Sciatic nerve (tissue), 2 donors: ENCODE measurements at regions not wholly inside any gene's neighbourhood (a gene's known extent, or its start where the extent isn't known, plus 50 kb on each side); places are given as distances from the start of the nearest gene placed in this dataset.

ENCODE experiments used
- ATAC-seq: fragments of 200-7000 bp; cut with Tn5 transposase; one replicate; pipeline ENCODE4 v1.9.1; 2020; ENCODE audit warnings: mild to moderate bottlenecking, moderate library complexity
- DNase-seq: peaks from one replicate; pipeline ENCODE4 v3.0.0-alpha.2; 2020; ENCODE audit warnings: low spot score
- intact Hi-C: fragments of 100-400 bp; cut with DNase I; formaldehyde crosslinking; loops from one replicate; pipeline ENCODE4 v1.14.2; 2022
- donor health status: DM: no; HTN: no; CAD: no.
- donor health status: DM: no; HTN: no; CAD: no.

GRCh38 chr7:116340201-116340847 is 130.0 kb downstream of the TES start:
- DNase-seq (no peak), ATAC-seq (no peak)
- intact Hi-C loops, result no loop called here

- ATAC-seq, result no peak
- intact Hi-C loops, result no loop called here
- no peak for DNase-seq
These were observed 130.9 kb downstream of the TES start for GRCh38 chr7:116340943-116341907.

- no peak for ATAC-seq
- no peak for DNase-seq
- intact Hi-C loops, result no loop called here
These were observed 131.8 kb downstream of the TES start for GRCh38 chr7:116342125-116342524.

DNA sequence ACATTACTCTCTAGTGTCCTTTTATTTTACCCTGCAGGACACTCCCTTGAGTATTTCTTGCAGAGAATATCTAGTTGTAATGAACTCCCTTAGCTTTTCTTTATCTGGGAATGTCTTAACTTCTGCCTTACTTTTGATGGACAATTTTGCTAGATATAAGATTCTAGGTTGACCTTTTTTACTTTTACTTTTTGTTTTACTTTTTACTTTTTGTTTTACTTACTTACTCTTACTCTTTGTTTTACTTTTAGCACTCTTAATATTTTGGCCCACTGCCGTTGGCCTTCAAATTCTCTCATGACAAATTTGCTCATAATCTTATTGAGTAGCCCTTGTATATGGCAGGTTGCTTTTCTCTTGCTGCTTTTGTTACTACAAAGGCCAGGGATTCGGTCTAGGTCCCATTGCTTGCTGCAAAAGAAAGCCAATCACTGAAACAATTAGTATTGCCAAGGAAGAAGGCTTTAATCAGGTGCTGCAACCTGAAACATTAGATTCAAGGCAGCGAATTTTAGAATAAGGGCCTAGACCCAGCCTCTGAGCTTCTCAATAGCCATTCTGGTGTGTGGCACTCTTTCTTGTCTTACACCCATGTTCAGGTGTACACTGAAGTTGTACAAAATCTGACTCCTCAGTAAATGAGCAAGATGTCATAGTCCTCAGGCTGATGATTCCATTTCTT is 137.0 kb downstream of the TES start:
- ATAC-seq, result no peak
- DNase-seq, result no peak
- intact Hi-C loops, result no loop called here

DNA sequence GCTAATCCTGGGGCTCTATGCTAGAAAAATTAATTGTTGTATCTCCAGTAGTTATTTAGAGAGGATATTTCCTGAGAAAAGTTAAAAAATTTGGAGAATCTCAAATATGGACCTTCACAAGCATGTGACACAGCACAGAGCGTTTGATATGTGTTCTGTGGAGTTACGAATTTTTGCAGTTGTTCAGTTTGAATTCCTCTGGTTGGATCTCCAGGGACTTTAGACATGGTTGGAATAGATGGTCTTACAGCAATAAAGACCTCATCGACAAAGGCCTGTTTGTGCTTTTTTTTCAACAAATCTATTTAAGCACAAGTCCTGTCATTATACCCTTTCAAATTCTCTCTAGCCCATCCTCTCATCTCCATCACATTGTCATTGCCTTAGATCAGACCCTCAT is 138.0 kb downstream of the TES start:
- no peak for ATAC-seq
- intact Hi-C loops, result no loop called here

GRCh38 chr7:116351966-116352365 is 141.6 kb downstream of the TES start:
- ATAC-seq, result no peak
- no peak for DNase-seq
- intact Hi-C loops, result no loop called here

More for the DNA sequence above, 138.0 kb downstream of the TES start:
- no peak for DNase-seq

GRCh38 chr7:116353647-116354046 is 143.3 kb downstream of the TES start:
- DNase-seq, result no peak
- intact Hi-C loops, result no loop called here

DNA sequence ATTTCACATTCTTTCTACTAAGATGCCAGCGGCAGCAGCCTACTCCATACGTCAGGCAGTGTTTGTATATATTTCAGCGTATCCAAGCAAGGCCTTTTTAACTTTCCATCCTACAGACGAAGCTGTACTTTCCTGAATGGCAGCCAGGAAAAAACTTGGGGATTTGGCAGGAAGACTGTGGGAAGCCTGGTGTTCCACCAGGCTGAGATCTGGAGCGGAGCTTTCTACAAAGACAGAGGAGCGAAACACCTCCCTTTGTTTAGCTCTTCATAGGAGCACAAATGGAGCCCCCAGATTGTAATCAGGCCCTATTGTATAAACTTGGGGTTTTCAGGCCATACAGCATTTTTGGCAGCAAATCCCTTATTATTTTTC is 143.8 kb downstream of the TES start:
- intact Hi-C loops, result no loop called here
- peak; percentile 64 for ATAC-seq
- DNase-seq, result no peak

More at GRCh38 chr7:116353647-116354046, 143.3 kb downstream of the TES start:
- peak; percentile 4 for ATAC-seq

GRCh38 chr7:116354546-116355423 is 144.4 kb downstream of the TES start:
- intact Hi-C loops, result no loop called here
- DNase-seq, result peak; percentile 64
- ATAC-seq, result peak; percentile 85

DNA sequence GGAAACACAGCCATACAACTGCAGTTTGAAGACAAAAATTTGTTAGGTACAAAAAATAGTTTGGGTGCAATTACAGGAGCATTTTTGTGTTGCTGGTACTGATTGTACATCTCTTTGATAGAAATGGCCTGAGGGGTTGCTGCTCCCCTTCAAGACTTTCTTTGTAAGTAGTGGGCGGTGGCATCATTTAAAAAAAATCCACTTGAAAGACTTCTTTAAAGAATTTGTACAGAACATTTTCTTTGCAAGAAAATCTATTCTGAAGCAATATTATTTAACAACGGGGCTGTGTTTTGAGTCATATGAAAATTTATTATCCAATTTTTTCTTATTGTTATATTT is 144.1 kb upstream of the CAV2 start:
- ATAC-seq, result no peak
- intact Hi-C loops, result no loop called here
- DNase-seq, result no peak

DNA sequence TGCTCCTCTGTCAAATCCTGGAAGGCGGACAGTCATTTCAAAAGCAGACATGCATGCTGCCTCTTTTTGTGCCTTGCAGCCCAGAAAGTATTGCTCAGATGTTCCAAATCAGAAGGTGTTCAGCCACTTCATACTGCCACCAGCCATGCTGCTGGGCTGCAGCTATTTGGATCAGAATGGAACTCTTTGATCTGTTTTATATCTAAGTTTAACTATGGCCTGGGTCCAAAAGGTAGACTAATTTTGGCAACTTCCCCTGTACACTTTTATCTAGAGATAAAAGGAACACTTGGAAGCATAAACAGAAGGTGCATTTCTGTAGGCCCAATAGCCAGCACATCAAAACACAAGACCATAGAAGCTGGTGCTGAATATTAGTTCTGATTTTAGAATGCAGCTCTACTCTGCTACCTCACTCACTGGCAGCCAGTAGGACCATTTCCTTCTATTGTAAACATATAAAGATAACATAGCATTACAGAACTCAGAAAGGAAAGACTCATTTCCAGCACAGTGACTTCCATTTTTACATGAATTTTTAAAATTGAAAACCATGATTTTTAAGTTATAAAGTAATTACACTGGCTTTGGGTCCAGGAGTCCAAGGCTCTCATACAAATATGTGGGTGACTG is 143.1 kb upstream of the CAV2 start:
- ATAC-seq (no peak), DNase-seq (no peak)
- intact Hi-C loops, result no loop called here

DNA sequence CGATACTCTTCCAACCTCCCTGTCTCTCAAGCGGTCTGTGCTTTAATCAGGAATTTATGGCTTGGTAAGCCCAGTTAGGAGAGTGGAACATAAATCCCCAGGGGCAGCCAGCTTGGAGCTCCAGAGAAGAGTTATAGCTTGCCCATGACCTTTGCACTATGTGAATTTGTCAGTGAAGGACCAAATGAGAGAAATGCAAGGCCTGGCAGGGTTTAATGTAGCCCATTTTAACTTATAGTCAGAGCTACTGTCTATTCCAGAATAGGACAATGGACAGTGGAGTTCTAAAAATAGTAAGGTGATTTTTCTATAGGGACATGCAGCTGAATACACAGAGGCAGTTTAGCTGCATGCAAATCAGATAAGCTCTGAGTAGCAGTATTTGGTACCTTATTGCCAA is 142.6 kb upstream of the CAV2 start:
- intact Hi-C loops, result no loop called here
- no peak for ATAC-seq
- DNase-seq, result no peak

- DNase-seq (no peak), ATAC-seq (no peak)
- intact Hi-C loops, result no loop called here
These were observed 141.5 kb upstream of the CAV2 start for GRCh38 chr7:116357781-116358670.

GRCh38 chr7:116361767-116362166 is 137.8 kb upstream of the CAV2 start:
- DNase-seq (no peak), ATAC-seq (no peak)
- intact Hi-C loops, result no loop called here

DNA sequence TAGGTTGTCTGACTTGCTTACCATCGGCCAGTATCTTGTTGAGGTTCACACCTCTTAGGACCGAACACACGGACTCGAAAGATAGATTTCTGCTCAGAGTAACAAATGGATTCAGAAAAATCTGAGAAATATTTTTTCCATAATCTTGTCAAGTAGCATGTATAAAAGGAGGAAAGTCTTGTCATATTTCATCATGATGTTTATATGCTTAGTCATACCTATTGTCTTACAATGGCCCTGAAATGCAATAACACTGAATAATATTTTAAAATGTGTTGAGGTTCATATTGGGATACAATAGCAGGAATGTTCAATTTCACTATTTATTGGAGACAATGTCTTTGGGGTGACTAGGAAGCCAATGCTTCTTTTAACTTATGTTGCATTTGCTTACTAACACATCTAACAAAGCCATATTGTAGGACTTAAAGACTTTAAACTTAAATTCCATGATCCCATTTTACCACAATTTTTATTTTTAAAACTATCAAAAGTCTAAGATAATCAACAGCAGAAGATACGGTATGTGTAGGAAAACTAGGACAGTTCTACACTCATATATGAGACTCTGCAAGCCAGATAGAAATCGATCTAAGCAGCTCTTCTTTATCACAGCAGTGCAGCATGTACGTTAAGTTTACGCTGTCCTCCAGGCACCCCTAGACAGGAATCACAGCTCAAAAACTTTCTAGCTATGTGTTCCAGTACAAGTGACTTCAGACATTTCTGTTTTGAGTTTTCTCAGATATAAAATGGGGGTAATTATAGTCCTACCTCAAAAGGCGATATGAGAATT is 135.7 kb upstream of the CAV2 start:
- intact Hi-C loops, result no loop called here
- ATAC-seq, result no peak
- DNase-seq, result no peak

DNA sequence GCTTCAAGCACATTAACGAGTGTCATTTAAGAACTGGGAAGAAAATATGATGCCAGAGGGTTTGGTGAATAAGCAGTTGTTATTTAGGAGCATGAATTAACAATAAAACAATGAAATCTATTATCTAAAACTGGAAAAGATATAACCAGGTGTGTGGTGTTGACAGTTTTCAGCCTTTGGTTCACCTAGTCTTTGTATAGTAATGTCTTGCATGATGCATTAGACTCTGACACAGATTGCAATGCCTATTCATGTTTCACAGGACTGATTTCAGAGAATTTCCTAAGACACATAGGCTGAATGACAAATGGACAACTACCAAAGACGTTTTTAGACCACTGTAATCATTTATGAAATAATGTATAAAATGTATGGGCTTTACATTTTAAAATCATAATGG is 135.1 kb upstream of the CAV2 start:
- no peak for ATAC-seq
- intact Hi-C loops, result no loop called here
- no peak for DNase-seq

DNA sequence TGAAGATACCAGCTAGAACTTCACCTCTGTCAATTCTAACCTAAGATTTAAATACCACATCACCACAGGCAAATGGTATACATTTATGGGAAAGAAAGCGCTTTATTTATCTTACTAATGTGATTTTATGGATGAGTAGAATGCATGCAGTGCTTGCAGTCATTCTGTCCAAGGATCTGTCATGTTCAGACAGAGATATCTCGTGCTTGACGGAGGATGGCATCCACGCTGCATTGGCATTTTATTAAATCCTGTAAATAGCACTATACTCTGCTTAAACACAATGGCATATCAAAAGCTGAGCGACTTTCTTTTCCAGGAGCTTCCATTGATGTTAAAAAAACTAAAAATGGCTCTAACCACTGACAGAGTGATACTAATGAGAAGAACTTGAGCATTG is 133.7 kb upstream of the CAV2 start:
- DNase-seq (no peak), ATAC-seq (no peak)
- intact Hi-C loops, result no loop called here
